K562 (cell line): ENCODE measurements at regions not wholly inside any gene's neighbourhood (a gene's known extent, or its start where the extent isn't known, plus 50 kb on each side); places are given as distances from the start of the nearest gene placed in this dataset.
A peak's percentile ranks its signal among the peaks of the same experiment; 100 is the strongest.

Source experiments
- CTCF ChIP-seq, 3 experiments: IDR thresholded peaks in 2 of 3; conservative IDR thresholded peaks in 1 of 3; 2 replicates each; pipeline ENCODE4 v1.5.1; 2011 to 2012; ENCODE audit warnings: low read length in 3 of 3, mild to moderate bottlenecking in 3 of 3, control low read depth in 2 of 3, improper control_type of control experiment in 1 of 3, inconsistent platforms in 1 of 3, low read depth in 1 of 3, mixed read lengths in 1 of 3, moderate library complexity in 1 of 3; ENCODE audit not compliant: insufficient read depth in 2 of 3
- EGR1 ChIP-seq: fragments of 450-650 bp; conservative IDR thresholded peaks from 2 replicates; pipeline ENCODE4 v1.6.1; 2017; ENCODE audit warnings: mild to moderate bottlenecking
- GABPA ChIP-seq: fragments of 200-800 bp; sonication (Bioruptor generic); conservative IDR thresholded peaks from 2 replicates; pipeline ENCODE4 v1.6.1; 2016; ENCODE audit warnings: low read depth, missing genetic modification characterization, missing compliant biosample characterization
- GABPB1 ChIP-seq: sonication (generic); formaldehyde crosslinking; IDR thresholded peaks from 2 replicates; pipeline ENCODE4 v1.8.0; 2022; ENCODE audit warnings: mild to moderate bottlenecking, missing genetic modification reagents
- HDAC3 ChIP-seq: fragments of 450-650 bp; IDR thresholded peaks from 2 replicates; pipeline ENCODE4 v1.6.1; 2018; ENCODE audit warnings: borderline replicate concordance, mild to moderate bottlenecking, moderate library complexity; ENCODE audit not compliant: partially characterized antibody
- HNRNPL ChIP-seq: fragments of 200-400 bp; formaldehyde crosslinking; IDR thresholded peaks from 2 replicates; pipeline ENCODE4 v1.6.1; 2017; ENCODE audit warnings: low read depth, mild to moderate bottlenecking, low read length
- JUN ChIP-seq, 2 experiments: sonication (generic) in 1 of 2; formaldehyde crosslinking in 1 of 2; IDR thresholded peaks; 2 replicates each; pipeline versions ENCODE4 v1.6.1 to v1.8.0; 2012 to 2022; ENCODE audit warnings: borderline replicate concordance in 2 of 2, mild to moderate bottlenecking in 2 of 2, improper control_type of control experiment in 1 of 2, low read depth in 1 of 2, low read length in 1 of 2, missing genetic modification reagents in 1 of 2
- MXI1 ChIP-seq: IDR thresholded peaks from 2 replicates; pipeline ENCODE4 v1.6.1; 2011; ENCODE audit warnings: low read depth, mild to moderate bottlenecking, improper control_type of control experiment, low read length
- NFYB ChIP-seq: IDR thresholded peaks from 2 replicates; pipeline ENCODE4 v1.6.1; 2011; ENCODE audit warnings: mild to moderate bottlenecking, moderate library complexity; ENCODE audit not compliant: insufficient read length; ENCODE audit errors: extremely low read depth
- RCOR1 ChIP-seq, 2 experiments: IDR thresholded peaks; 2 replicates each; pipeline ENCODE4 v1.6.1; 2012; ENCODE audit warnings: low read depth in 2 of 2, low read length in 2 of 2, borderline replicate concordance in 1 of 2, improper control_type of control experiment in 1 of 2
- SAP30 ChIP-seq: fragments of 200-600 bp; sonication (generic); IDR thresholded peaks from 2 replicates; pipeline ENCODE4 v1.6.1; 2012; ENCODE audit warnings: borderline replicate concordance, low read depth, mild to moderate bottlenecking, moderate library complexity, low read length, control low read depth, inconsistent platforms; ENCODE audit not compliant: insufficient read depth, poor library complexity, severe bottlenecking
- SMAD4 ChIP-seq: fragments of 250-450 bp; sonication (Bioruptor Pico); conservative IDR thresholded peaks from 2 replicates; pipeline ENCODE4 v1.8.0; 2021; ENCODE audit warnings: inconsistent platforms, mild to moderate bottlenecking, moderate library complexity
- SUPT5H ChIP-seq: fragments of 450-650 bp; IDR thresholded peaks from 2 replicates; pipeline ENCODE4 v1.6.1; 2016
- TAL1 ChIP-seq: fragments of 450-650 bp; IDR thresholded peaks from 2 replicates; pipeline ENCODE4 v1.6.1; 2016; ENCODE audit warnings: mild to moderate bottlenecking
- ZBTB17 ChIP-seq: fragments of 450-650 bp; formaldehyde crosslinking; IDR thresholded peaks from 2 replicates; pipeline ENCODE4 v1.4.0; 2020; ENCODE audit warnings: mild to moderate bottlenecking
- ZBTB8A ChIP-seq: fragments of 450-650 bp; IDR thresholded peaks from 2 replicates; pipeline ENCODE4 v1.6.1; 2018; ENCODE audit warnings: mild to moderate bottlenecking, moderate library complexity; ENCODE audit not compliant: partially characterized antibody
- ZNF551 ChIP-seq: fragments of 250-450 bp; sonication (Bioruptor Pico); IDR thresholded peaks from 2 replicates; pipeline ENCODE4 v1.5.0; 2021; ENCODE audit warnings: mild to moderate bottlenecking, moderate library complexity
- ZNF778 ChIP-seq: fragments of 450-650 bp; formaldehyde crosslinking; IDR thresholded peaks from 2 replicates; pipeline ENCODE4 v1.4.0; 2020; ENCODE audit warnings: mild to moderate bottlenecking, moderate library complexity
- ZNF830 ChIP-seq: fragments of 250-450 bp; sonication (Bioruptor Pico); IDR thresholded peaks from 2 replicates; pipeline ENCODE4 v1.5.0; 2021; ENCODE audit warnings: mild to moderate bottlenecking
- TF ChIP-seq, protein P1 (sequence below): fragments of 450-650 bp; IDR thresholded peaks from 2 replicates; pipeline ENCODE4 v1.6.1; 2017; ENCODE audit warnings: antibody characterized with exemption, mild to moderate bottlenecking
- TF ChIP-seq, protein P2 (sequence below), 2 experiments: fragments of 450-650 bp; IDR thresholded peaks; 2 replicates each; pipeline ENCODE4 v1.6.1; 2016

- TF ChIP-seq, protein P1, sequence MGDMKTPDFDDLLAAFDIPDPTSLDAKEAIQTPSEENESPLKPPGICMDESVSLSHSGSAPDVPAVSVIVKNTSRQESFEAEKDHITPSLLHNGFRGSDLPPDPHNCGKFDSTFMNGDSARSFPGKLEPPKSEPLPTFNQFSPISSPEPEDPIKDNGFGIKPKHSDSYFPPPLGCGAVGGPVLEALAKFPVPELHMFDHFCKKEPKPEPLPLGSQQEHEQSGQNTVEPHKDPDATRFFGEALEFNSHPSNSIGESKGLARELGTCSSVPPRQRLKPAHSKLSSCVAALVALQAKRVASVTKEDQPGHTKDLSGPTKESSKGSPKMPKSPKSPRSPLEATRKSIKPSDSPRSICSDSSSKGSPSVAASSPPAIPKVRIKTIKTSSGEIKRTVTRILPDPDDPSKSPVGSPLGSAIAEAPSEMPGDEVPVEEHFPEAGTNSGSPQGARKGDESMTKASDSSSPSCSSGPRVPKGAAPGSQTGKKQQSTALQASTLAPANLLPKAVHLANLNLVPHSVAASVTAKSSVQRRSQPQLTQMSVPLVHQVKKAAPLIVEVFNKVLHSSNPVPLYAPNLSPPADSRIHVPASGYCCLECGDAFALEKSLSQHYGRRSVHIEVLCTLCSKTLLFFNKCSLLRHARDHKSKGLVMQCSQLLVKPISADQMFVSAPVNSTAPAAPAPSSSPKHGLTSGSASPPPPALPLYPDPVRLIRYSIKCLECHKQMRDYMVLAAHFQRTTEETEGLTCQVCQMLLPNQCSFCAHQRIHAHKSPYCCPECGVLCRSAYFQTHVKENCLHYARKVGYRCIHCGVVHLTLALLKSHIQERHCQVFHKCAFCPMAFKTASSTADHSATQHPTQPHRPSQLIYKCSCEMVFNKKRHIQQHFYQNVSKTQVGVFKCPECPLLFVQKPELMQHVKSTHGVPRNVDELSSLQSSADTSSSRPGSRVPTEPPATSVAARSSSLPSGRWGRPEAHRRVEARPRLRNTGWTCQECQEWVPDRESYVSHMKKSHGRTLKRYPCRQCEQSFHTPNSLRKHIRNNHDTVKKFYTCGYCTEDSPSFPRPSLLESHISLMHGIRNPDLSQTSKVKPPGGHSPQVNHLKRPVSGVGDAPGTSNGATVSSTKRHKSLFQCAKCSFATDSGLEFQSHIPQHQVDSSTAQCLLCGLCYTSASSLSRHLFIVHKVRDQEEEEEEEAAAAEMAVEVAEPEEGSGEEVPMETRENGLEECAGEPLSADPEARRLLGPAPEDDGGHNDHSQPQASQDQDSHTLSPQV: no peak
- peak; percentile 64 for TF ChIP-seq EGR1
- peak; percentile 100 for TF ChIP-seq JUN (IDR thresholded peaks at IDR 0.05; ENCODE audit: borderline replicate concordance, low read depth, low read length)
- peak; percentile 95; the same call in 1 of the 2 replicates for TF ChIP-seq JUN (CRISPR knock-in tag; IDR thresholded peaks at IDR 0.05; ENCODE audit: borderline replicate concordance)
- TF ChIP-seq GABPA (tag): no peak
- no peak for TF ChIP-seq SUPT5H
- no peak for TF ChIP-seq HNRNPL
- TF ChIP-seq NFYB: no peak
- TF ChIP-seq CTCF (IDR thresholded peaks at IDR 0.05 in 2 of 3, conservative IDR thresholded peaks at IDR 0.05 in 1 of 3; ENCODE audit: insufficient read depth in 2 of 3, low read depth in 1 of 3, low read length in 3 of 3): peak; percentile 17 to 52 (median 19); a peak in 3 of 6 replicates
- no peak for TF ChIP-seq MXI1
- no peak for TF ChIP-seq SAP30
- TF ChIP-seq ZBTB8A: no peak
- TF ChIP-seq ZNF551: no peak
- TF ChIP-seq RCOR1 (IDR thresholded peaks at IDR 0.05; ENCODE audit: borderline replicate concordance in 1 of 2, low read depth in 2 of 2, low read length in 2 of 2): peak; percentile 40 to 97; a peak in 3 of 4 replicates
- TF ChIP-seq, protein P2, sequence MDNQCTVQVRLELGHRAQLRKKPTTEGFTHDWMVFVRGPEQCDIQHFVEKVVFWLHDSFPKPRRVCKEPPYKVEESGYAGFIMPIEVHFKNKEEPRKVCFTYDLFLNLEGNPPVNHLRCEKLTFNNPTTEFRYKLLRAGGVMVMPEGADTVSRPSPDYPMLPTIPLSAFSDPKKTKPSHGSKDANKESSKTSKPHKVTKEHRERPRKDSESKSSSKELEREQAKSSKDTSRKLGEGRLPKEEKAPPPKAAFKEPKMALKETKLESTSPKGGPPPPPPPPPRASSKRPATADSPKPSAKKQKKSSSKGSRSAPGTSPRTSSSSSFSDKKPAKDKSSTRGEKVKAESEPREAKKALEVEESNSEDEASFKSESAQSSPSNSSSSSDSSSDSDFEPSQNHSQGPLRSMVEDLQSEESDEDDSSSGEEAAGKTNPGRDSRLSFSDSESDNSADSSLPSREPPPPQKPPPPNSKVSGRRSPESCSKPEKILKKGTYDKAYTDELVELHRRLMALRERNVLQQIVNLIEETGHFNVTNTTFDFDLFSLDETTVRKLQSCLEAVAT (IDR thresholded peaks at IDR 0.05): 0 out of 4 replicates have a peak, but pooled peaks of 1 of the 2 experiments have one; percentile 24
- no peak for TF ChIP-seq GABPB1 (CRISPR knock-in tag)
- peak; percentile 61; the same call in 1 of the 2 replicates for TF ChIP-seq TAL1
- no peak for TF ChIP-seq SMAD4
- TF ChIP-seq ZBTB17: 0 out of 2 replicates have a peak, but pooled peaks have one; percentile 36
- TF ChIP-seq ZNF778 (CRISPR knock-in tag): no peak
- no peak for TF ChIP-seq ZNF830 (CRISPR knock-in tag)
- TF ChIP-seq HDAC3: peak; percentile 47
Observed at GRCh38 chr12:113582521-113583218, 111.0 kb upstream of the LHX5 start (continued).
